DOHH2 (cell line): ENCODE measurements at regions not wholly inside any gene's neighbourhood (a gene's known extent, or its start where the extent isn't known, plus 50 kb on each side); places are given as distances from the start of the nearest gene placed in this dataset.

Experiments used
- EZH2phosphoT487 ChIP-seq: fragments of 200-600 bp; sonication (generic); IDR thresholded peaks from 2 replicates; pipeline ENCODE4 v1.6.1; 2017; ENCODE audit warnings: borderline replicate concordance, mild to moderate bottlenecking, antibody characterized with exemption, low read length, moderate library complexity, mixed read lengths
- TF ChIP-seq, protein P1 (sequence below): fragments of 200-600 bp; sonication (generic); IDR thresholded peaks from one replicate; pipeline ENCODE4 v1.5.1; 2014; ENCODE audit warnings: antibody characterized with exemption, mild to moderate bottlenecking, low read depth, low read length; ENCODE audit not compliant: poor library complexity, severe bottlenecking

DNA sequence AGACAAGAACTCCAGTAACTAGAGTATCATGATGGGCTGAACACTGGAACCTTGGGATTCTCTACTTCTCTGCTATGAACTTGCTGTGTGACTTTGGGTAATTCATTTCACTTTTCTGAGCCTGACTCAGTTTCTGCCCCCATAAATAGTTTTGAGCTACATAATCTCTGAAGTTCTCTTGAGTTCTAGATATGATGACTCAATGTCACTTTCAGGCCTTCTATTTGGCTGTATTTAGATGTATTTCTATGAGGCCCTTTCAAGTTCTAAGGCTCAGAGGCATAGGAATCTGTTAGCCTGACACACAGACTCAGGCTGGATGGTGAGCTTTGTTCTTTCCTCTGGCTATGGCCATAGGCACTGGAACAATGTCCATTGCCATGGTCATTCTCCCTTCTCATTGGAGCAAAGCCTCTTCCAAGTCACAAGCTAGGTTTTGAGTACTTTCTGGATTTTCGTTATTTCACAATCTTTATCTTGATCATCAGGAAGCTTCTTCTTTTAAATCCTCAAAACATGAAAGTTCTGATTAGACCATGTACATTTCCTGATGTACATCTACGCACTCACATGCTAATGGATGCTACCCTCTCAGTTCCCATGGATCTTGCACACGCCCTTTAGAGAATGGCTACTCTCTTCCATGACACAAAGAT, 101.6 kb downstream of the TES start:
- TF ChIP-seq, protein P1, sequence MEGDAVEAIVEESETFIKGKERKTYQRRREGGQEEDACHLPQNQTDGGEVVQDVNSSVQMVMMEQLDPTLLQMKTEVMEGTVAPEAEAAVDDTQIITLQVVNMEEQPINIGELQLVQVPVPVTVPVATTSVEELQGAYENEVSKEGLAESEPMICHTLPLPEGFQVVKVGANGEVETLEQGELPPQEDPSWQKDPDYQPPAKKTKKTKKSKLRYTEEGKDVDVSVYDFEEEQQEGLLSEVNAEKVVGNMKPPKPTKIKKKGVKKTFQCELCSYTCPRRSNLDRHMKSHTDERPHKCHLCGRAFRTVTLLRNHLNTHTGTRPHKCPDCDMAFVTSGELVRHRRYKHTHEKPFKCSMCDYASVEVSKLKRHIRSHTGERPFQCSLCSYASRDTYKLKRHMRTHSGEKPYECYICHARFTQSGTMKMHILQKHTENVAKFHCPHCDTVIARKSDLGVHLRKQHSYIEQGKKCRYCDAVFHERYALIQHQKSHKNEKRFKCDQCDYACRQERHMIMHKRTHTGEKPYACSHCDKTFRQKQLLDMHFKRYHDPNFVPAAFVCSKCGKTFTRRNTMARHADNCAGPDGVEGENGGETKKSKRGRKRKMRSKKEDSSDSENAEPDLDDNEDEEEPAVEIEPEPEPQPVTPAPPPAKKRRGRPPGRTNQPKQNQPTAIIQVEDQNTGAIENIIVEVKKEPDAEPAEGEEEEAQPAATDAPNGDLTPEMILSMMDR = no peak
- TF ChIP-seq EZH2phosphoT487 = no peak
